Heart right ventricle (tissue), 16 donors: ENCODE measurements at regions not wholly inside any gene's neighbourhood (a gene's known extent, or its start where the extent isn't known, plus 50 kb on each side); places are given as distances from the start of the nearest gene placed in this dataset.
"Not testable (repeated sequence)": the region's sequence is repeated elsewhere in the genome, so short reads cannot be mapped to it uniquely, and the experiment has no call there.

Experiments
- ATAC-seq, 8 donors: fragments of 200-7000 bp; cut with Tn5 transposase; one replicate each; pipeline ENCODE4 v1.9.1; 2020; ENCODE audit warnings: mild to moderate bottlenecking in 8 of 8, moderate library complexity in 8 of 8, moderate number of reproducible peaks in 1 of 8
- DNase-seq, 2 donors: peaks; one replicate each; pipeline ENCODE4 v3.0.0-alpha.2; 2020
- H3K27ac ChIP-seq, 10 donors: fragments of 200-600 bp; sonication (generic) in 2 of 10; one replicate each; pipeline versions ENCODE4 v1.5.0 to v1.8.0; 2020 to 2022; ENCODE audit warnings: mild to moderate bottlenecking in 3 of 10
- H3K27me3 ChIP-seq, 7 donors: fragments of 200-600 bp; one replicate each; pipeline ENCODE4 v1.8.0; 2021 to 2022; ENCODE audit warnings: mild to moderate bottlenecking in 2 of 7
- H3K36me3 ChIP-seq, 9 donors: fragments of 200-600 bp; sonication (generic) in 1 of 9; one replicate each; pipeline versions ENCODE4 v1.5.0 to v1.8.0; 2020 to 2022; ENCODE audit warnings: mild to moderate bottlenecking in 2 of 9
- H3K4me1 ChIP-seq, 9 donors: fragments of 200-600 bp; sonication (generic) in 1 of 9; one replicate each; pipeline versions ENCODE4 v1.5.0 to v1.8.0; 2020 to 2022; ENCODE audit warnings: mild to moderate bottlenecking in 4 of 9
- H3K4me3 ChIP-seq, 10 donors: fragments of 200-600 bp; sonication (generic) in 2 of 10; one replicate each; pipeline versions ENCODE4 v1.5.0 to v1.8.0; 2020 to 2022; ENCODE audit warnings: mild to moderate bottlenecking in 7 of 10, moderate library complexity in 2 of 10
- H3K9me3 ChIP-seq, 11 donors: fragments of 200-600 bp in 10 of 11; sonication (generic) in 2 of 11; one replicate each; pipeline versions ENCODE4 v1.5.0 to v1.8.0; 2013 to 2022; ENCODE audit warnings: mild to moderate bottlenecking in 2 of 11, control low read depth in 1 of 11, moderate library complexity in 1 of 11
- CTCF ChIP-seq, 9 donors: fragments of 200-600 bp; sonication (generic) in 2 of 9; IDR thresholded peaks; one replicate each; pipeline versions ENCODE4 v1.5.0 to v1.8.0; 2021 to 2022; ENCODE audit warnings: antibody characterized with exemption in 9 of 9, mild to moderate bottlenecking in 5 of 9, moderate library complexity in 1 of 9
- WGBS, 2 donors: extraction: QIAGEN DNeasy Blood & Tissue Kit; methylation state at CpG; one replicate each; pipeline ENCODE4 v1.1.7; 2013; ENCODE audit warnings: inconsistent platforms in 1 of 2; 5-methylcytosine and 5-hydroxymethylcytosine counted together
- intact Hi-C, 10 donors: fragments of 100-400 bp; cut with DNase I; formaldehyde crosslinking; loops; one replicate each; pipeline versions ENCODE4 v1.11.1 to v1.14.2; 2022
- donor health status: Arrhythmogenic right ventricular cardiomyopathy.
- donor health status: ischemic (EF 13 %, LVEDD 7.1; RV severe dilation, severe dysfunction).
- donor health status: healthy with polysubstance abuse.
- donor health status: DM: no; HTN: yes; CAD: no.
- donor health status: DM: no; HTN: no; CAD: no.
- donor health status: ischemic (EF 25% LVEDD 6.9; RV normal size, moderate dysfunction).
- donor health status: ischemic (EF 25% LVEDD 5.7; RV mildly dilated, moderate dysfunction).
- donor health status: healthy.
- donor health status: DM: yes; HTN: yes; CAD: no.
- donor health status: Ischemic cardiomyopathy.
- donor health status: ischemic (EF 35%, LVEDD 5.7; RV mildly dilated, moderate dysfunction).
- donor health status: nonischemic (EF 11% LVEDD 7.7; RV severe dilation, severe dysfunction).
- donor health status: DM: yes; HTN: yes; CAD: no.
- donor health status: PGD.
- donor health status: ischemic (EF 29% LVEDD 5.4; RV normal size, mild dysfunction).
- donor health status: nonischemic (EF 23%, LVEDD 6.1; RV moderate dilation, normal function).

- WGBS, 2 donors: 34 to 36% methylated on average over 4 of the region's 4 CpGs
- Histone ChIP-seq H3K4me1 (no peaks in the 10 kb centered on the region), H3K9me3 (no peaks in the 10 kb centered on the region), H3K27ac (no peak overlapping the region), H3K4me3 (no peak overlapping the region), H3K27me3 (peaks cover 0 to 56% (median 19%) of the 10 kb centered on the region in 7 donors), H3K36me3 (no peaks in the 10 kb centered on the region)
- ATAC-seq: no peak
- peak in 1 of 9 donors; percentile 41 for TF ChIP-seq CTCF (IDR thresholded peaks at IDR 0.05)
- DNase-seq: no peak
- intact Hi-C loops: no loop called here
Measured at GRCh38 chr14:106185837-106186233, 659.5 kb downstream of the TMEM121 start.

GRCh38 chr14:106187216-106187615 is 660.8 kb downstream of the TMEM121 start:
- Histone ChIP-seq H3K4me3 (no peak overlapping the region), H3K4me1 (no peaks in the 10 kb centered on the region), H3K36me3 (no peaks in the 10 kb centered on the region), H3K27me3 (peaks cover 0 to 59% (median 16%) of the 10 kb centered on the region in 7 donors), H3K27ac (no peak overlapping the region), H3K9me3 (no peaks in the 10 kb centered on the region)
- no peak for DNase-seq
- intact Hi-C loops: no loop called here
- no peak for ATAC-seq
- no peak for TF ChIP-seq CTCF (IDR thresholded peaks at IDR 0.05)
- 41 to 46% methylated on average over 3 of the region's 3 CpGs for WGBS, 2 donors

GRCh38 chr14:106192701-106193100 is 666.3 kb downstream of the TMEM121 start:
- H3K9me3 ChIP-seq, H3K36me3 ChIP-seq, intact Hi-C loops, H3K4me3 ChIP-seq, H3K4me1 ChIP-seq, H3K27ac ChIP-seq, DNase-seq, ATAC-seq: not testable (repeated sequence)
- peaks cover 0 to 91% (median 36%) of the 10 kb centered on the region in 7 donors for H3K27me3 ChIP-seq

- DNase-seq, ATAC-seq, H3K27ac ChIP-seq, H3K4me1 ChIP-seq, intact Hi-C loops, H3K36me3 ChIP-seq, H3K9me3 ChIP-seq, H3K4me3 ChIP-seq: not testable (repeated sequence)
- WGBS, 2 donors: 50 to 52% methylated on average over 7 of the region's 7 CpGs
- peaks cover 0 to 67% (median 37%) of the 10 kb centered on the region in 7 donors for H3K27me3 ChIP-seq
Measured at GRCh38 chr14:106196459-106196858, 670.1 kb downstream of the TMEM121 start.

- H3K4me1 ChIP-seq, H3K27ac ChIP-seq, DNase-seq, H3K4me3 ChIP-seq, H3K9me3 ChIP-seq, intact Hi-C loops, H3K36me3 ChIP-seq, ATAC-seq: not testable (repeated sequence)
- H3K27me3 ChIP-seq: peaks cover 0 to 59% (median 35%) of the 10 kb centered on the region in 7 donors
- 50 to 58% methylated on average over 4 of the region's 4 CpGs for WGBS, 2 donors
Measured at GRCh38 chr14:106197264-106197663, 670.9 kb downstream of the TMEM121 start.

GRCh38 chr14:106199097-106199496 is 672.7 kb downstream of the TMEM121 start:
- Histone ChIP-seq H3K4me3 (no peak overlapping the region), H3K9me3 (no peaks in the 10 kb centered on the region), H3K4me1 (no peaks in the 10 kb centered on the region), H3K36me3 (no peaks in the 10 kb centered on the region), H3K27ac (no peak overlapping the region), H3K27me3 (peaks cover 0 to 56% (median 26%) of the 10 kb centered on the region in 7 donors)
- WGBS, 2 donors: 69 to 79% methylated on average over 12 of the region's 12 CpGs
- DNase-seq (no peak), ATAC-seq (no peak)
- intact Hi-C loops: no loop called here
- TF ChIP-seq CTCF (IDR thresholded peaks at IDR 0.05): no peak
